Prostate gland (tissue), 2 donors: ENCODE measurements at regions not wholly inside any gene's neighbourhood (a gene's known extent, or its start where the extent isn't known, plus 50 kb on each side); places are given as distances from the start of the nearest gene placed in this dataset.
"Not testable (repeated sequence)": the region's sequence is repeated elsewhere in the genome, so short reads cannot be mapped to it uniquely, and the experiment has no call there.

Experiments used
- DNase-seq: peaks from one replicate; pipeline ENCODE4 v3.0.0-alpha.2; 2019; ENCODE audit warnings: low spot score
- H3K27ac ChIP-seq, 2 donors: fragments of 200-600 bp; sonication (generic); 2 replicates each; pipeline ENCODE4 v1.5.1; 2017 to 2019
- H3K27me3 ChIP-seq: fragments of 200-600 bp; sonication (generic); replicated peaks from 2 replicates; pipeline ENCODE4 v1.5.1; 2019; ENCODE audit not compliant: insufficient read depth
- H3K36me3 ChIP-seq, 2 donors: fragments of 200-600 bp; sonication (generic); 1 replicate in 1 of 2; 2 replicates in 1 of 2; pipeline versions ENCODE4 v1.5.1 to v1.8.1; 2017 to 2019
- H3K4me1 ChIP-seq: fragments of 200-600 bp; sonication (generic); replicated peaks from 2 replicates; pipeline ENCODE4 v1.5.1; 2019
- H3K4me3 ChIP-seq, 2 donors: fragments of 200-600 bp; sonication (generic); 2 replicates each; pipeline ENCODE4 v1.5.1; 2017 to 2019
- H3K9me3 ChIP-seq: fragments of 200-600 bp; sonication (generic); 2 replicates; pipeline ENCODE4 v1.5.1; 2017
- POLR2A ChIP-seq: fragments of 450-650 bp; IDR thresholded peaks from one replicate; pipeline ENCODE4 v1.6.1; 2016; ENCODE audit warnings: antibody characterized with exemption, mild to moderate bottlenecking
- POLR2AphosphoS5 ChIP-seq: sonication (generic); formaldehyde crosslinking; IDR thresholded peaks from one replicate; pipeline ENCODE4 v1.6.1; 2017; ENCODE audit warnings: antibody characterized with exemption
- WGBS: methylation state at CpG from one replicate; pipeline ENCODE4 v1.1.5; 2018; 5-methylcytosine and 5-hydroxymethylcytosine counted together
- intact Hi-C: fragments of 100-400 bp; cut with DNase I; formaldehyde crosslinking; loops from one replicate; pipeline ENCODE4 v1.14.2; 2022
- TF ChIP-seq, protein P1 (sequence below), 4 experiments: fragments of 200-600 bp in 2 of 4; fragments of 450-650 bp in 2 of 4; sonication (generic) in 2 of 4; IDR thresholded peaks; 1 replicate in 3 of 4; 2 replicates in 1 of 4; pipeline ENCODE4 v1.5.1; 2016 to 2019; ENCODE audit warnings: antibody characterized with exemption in 4 of 4, mild to moderate bottlenecking in 2 of 4, moderate library complexity in 2 of 4

GRCh38 chr20:19916531-19917485 lies 100.4 kb upstream of the NAA20 start:
- Histone ChIP-seq H3K36me3 (no peaks in the 10 kb centered on the region), H3K27me3 (no peaks in the 10 kb centered on the region), H3K4me3 (no peak overlapping the region), H3K4me1 (no peaks in the 10 kb centered on the region), H3K9me3 (no peaks in the 10 kb centered on the region), H3K27ac (no peak overlapping the region)
- TF ChIP-seq POLR2A (no peak), POLR2AphosphoS5 (no peak)
- TF ChIP-seq, protein P1, sequence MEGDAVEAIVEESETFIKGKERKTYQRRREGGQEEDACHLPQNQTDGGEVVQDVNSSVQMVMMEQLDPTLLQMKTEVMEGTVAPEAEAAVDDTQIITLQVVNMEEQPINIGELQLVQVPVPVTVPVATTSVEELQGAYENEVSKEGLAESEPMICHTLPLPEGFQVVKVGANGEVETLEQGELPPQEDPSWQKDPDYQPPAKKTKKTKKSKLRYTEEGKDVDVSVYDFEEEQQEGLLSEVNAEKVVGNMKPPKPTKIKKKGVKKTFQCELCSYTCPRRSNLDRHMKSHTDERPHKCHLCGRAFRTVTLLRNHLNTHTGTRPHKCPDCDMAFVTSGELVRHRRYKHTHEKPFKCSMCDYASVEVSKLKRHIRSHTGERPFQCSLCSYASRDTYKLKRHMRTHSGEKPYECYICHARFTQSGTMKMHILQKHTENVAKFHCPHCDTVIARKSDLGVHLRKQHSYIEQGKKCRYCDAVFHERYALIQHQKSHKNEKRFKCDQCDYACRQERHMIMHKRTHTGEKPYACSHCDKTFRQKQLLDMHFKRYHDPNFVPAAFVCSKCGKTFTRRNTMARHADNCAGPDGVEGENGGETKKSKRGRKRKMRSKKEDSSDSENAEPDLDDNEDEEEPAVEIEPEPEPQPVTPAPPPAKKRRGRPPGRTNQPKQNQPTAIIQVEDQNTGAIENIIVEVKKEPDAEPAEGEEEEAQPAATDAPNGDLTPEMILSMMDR (IDR thresholded peaks at IDR 0.05): no peak
- WGBS: 63% methylated on average over 12 of the region's 12 CpGs
- DNase-seq: no peak
- intact Hi-C loops: no loop called here

DNA sequence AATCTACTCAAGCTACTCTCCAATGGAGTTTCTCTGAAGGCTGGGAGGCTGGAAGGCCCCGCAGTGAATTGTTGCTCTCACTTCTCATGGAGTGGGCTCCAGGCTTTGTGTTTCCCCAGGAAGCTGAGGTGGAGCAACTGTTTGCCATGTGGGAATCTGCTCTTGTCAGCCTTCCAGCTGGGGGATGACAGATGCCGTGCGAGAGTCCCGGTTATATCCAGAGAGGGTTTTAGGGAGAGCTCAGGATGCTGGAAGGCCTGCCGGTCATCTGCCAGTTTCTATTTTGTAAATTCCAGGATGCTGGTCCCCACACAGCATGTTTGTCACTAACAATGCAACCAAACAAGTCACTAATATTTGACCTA lies 98.2 kb upstream of the NAA20 start:
- Histone ChIP-seq H3K27me3 (no peaks in the 10 kb centered on the region), H3K36me3 (no peaks in the 10 kb centered on the region), H3K4me3 (no peak overlapping the region), H3K9me3 (no peaks in the 10 kb centered on the region), H3K4me1 (no peaks in the 10 kb centered on the region), H3K27ac (no peak overlapping the region)
- no peak for TF ChIP-seq POLR2A
- TF ChIP-seq, protein P1 (IDR thresholded peaks at IDR 0.05): no peak
- no peak for TF ChIP-seq POLR2AphosphoS5
- WGBS: 71% methylated on average over 5 of the region's 5 CpGs
- intact Hi-C loops: no loop called here
- no peak for DNase-seq

DNA sequence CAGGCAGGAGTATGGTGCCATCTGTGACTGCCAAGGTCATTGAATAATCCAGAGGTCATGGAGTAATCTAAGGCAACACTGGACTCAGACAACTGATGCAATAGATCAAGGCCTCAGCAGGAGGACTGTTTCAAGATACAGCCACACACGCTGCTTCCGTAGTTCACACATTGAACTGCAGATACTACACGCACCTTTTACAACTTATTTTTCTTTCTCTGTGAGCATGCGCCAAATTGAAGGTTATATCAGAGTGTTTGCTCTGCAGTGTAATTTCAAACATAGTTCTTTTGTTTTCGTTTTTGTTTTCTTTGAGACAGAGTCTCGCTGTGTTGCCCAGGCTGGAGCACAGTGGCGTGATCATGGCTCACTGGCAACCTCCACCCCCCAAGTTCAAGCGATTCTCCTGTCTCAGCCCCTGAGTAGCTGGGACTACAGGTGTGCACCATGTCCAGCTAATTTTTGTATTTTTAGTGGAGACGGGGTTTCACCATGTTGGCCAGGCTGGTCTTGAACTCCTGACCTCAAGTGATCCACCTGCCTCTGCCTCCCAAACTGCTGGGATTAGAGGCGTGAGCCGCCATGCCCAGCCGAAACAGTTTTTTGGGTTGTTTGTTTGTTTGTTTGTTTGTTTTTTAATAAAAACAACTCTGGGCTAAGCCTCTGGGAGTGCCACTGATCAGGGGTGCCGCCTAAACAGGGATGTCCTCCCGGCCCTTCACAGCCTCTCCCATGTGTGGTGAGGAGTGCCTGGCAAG lies 96.6 kb upstream of the NAA20 start:
- H3K27me3 ChIP-seq: no peaks in the 10 kb centered on the region
- no peak for DNase-seq
- intact Hi-C loops: no loop called here
- H3K9me3 ChIP-seq: no peaks in the 10 kb centered on the region
- TF ChIP-seq POLR2AphosphoS5 (no peak), POLR2A (no peak)
- TF ChIP-seq, protein P1 (IDR thresholded peaks at IDR 0.05): no peak
- H3K4me1 ChIP-seq: no peaks in the 10 kb centered on the region
- 92% methylated on average over 14 of the region's 14 CpGs for WGBS
- no peak overlapping the region for H3K4me3 ChIP-seq
- no peak overlapping the region for H3K27ac ChIP-seq
- H3K36me3 ChIP-seq: no peaks in the 10 kb centered on the region

- H3K4me1 ChIP-seq: no peaks in the 10 kb centered on the region
- intact Hi-C loops: no loop called here
- H3K9me3 ChIP-seq: no peaks in the 10 kb centered on the region
- DNase-seq: no peak
- no peak overlapping the region for H3K27ac ChIP-seq
- WGBS: 76% methylated on average over 14 of the region's 14 CpGs
- TF ChIP-seq, protein P1 (IDR thresholded peaks at IDR 0.05): no peak
- no peak for TF ChIP-seq POLR2A
- no peak for TF ChIP-seq POLR2AphosphoS5
- H3K36me3 ChIP-seq: no peaks in the 10 kb centered on the region
- no peaks in the 10 kb centered on the region for H3K27me3 ChIP-seq
- H3K4me3 ChIP-seq: no peak overlapping the region
Measured at GRCh38 chr20:19921284-19921793, 95.8 kb upstream of the NAA20 start.

GRCh38 chr20:19921829-19922228 lies 95.3 kb upstream of the NAA20 start:
- H3K4me1 ChIP-seq, H3K27me3 ChIP-seq, H3K36me3 ChIP-seq, intact Hi-C loops, H3K27ac ChIP-seq, DNase-seq, H3K4me3 ChIP-seq, H3K9me3 ChIP-seq: not testable (repeated sequence)
- WGBS: 87% methylated on average over 9 of the region's 9 CpGs
